Ascending aorta (tissue), 2 donors: ENCODE measurements at regions not wholly inside any gene's neighbourhood (a gene's known extent, or its start where the extent isn't known, plus 50 kb on each side); places are given as distances from the start of the nearest gene placed in this dataset.
"Not testable (repeated sequence)": the region's sequence is repeated elsewhere in the genome, so short reads cannot be mapped to it uniquely, and the experiment has no call there.

Source experiments
- DNase-seq, 2 donors: peaks; one replicate each; pipeline ENCODE4 v3.0.0-alpha.2; 2019; ENCODE audit warnings: low spot score in 2 of 2
- H3K27ac ChIP-seq, 2 donors: fragments of 200-600 bp; sonication (generic); one replicate each; pipeline ENCODE4 v1.5.1; 2016 to 2017; ENCODE audit warnings: mild to moderate bottlenecking in 1 of 2
- H3K27me3 ChIP-seq: fragments of 200-600 bp; sonication (generic); one replicate; pipeline ENCODE4 v1.5.1; 2017
- H3K36me3 ChIP-seq, 2 donors: fragments of 200-600 bp; sonication (generic); one replicate each; pipeline ENCODE4 v1.5.1; 2016
- H3K4me1 ChIP-seq, 2 donors: fragments of 200-600 bp; sonication (generic); one replicate each; pipeline ENCODE4 v1.5.1; 2016 to 2017; ENCODE audit warnings: mild to moderate bottlenecking in 1 of 2
- H3K4me3 ChIP-seq, 2 donors: fragments of 200-600 bp; sonication (generic); one replicate each; pipeline ENCODE4 v1.5.1; 2016 to 2017; ENCODE audit warnings: mild to moderate bottlenecking in 1 of 2
- H3K9me3 ChIP-seq, 2 donors: fragments of 200-600 bp; sonication (generic); one replicate each; pipeline ENCODE4 v1.5.1; 2016
- intact Hi-C: fragments of 100-400 bp; cut with DNase I; formaldehyde crosslinking; loops from one replicate; pipeline ENCODE4 v1.15.1; 2023
- TF ChIP-seq, protein P1 (sequence below), 3 experiments: fragments of 200-600 bp in 2 of 3; fragments of 450-650 bp in 1 of 3; sonication (generic) in 2 of 3; IDR thresholded peaks; one replicate each; pipeline ENCODE4 v1.5.1; 2016 to 2019; ENCODE audit warnings: antibody characterized with exemption in 3 of 3, mild to moderate bottlenecking in 1 of 3, moderate library complexity in 1 of 3

DNA sequence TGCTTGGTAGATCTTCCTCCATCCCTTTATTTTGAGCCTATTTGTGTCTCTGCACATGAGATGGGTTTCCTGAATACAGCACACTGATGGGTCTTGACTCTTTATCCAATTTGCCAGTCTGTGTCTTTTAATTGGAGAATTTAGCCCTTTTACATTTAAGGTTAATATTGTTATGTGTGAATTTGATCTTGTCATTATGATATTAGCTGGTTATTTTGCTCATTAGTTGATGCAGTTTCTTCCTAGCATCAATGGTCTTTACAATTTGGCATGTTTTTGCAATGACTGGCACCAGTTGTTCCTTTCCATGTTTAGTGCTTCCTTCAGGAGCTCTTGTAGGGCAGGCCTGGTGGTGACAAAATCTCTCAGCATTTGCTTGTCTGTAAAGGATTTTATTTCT lies 72.4 kb downstream of the HNRNPD start:
- H3K27ac ChIP-seq, intact Hi-C loops, H3K36me3 ChIP-seq, H3K9me3 ChIP-seq, DNase-seq, H3K4me1 ChIP-seq, H3K4me3 ChIP-seq, H3K27me3 ChIP-seq: not testable (repeated sequence)

DNA sequence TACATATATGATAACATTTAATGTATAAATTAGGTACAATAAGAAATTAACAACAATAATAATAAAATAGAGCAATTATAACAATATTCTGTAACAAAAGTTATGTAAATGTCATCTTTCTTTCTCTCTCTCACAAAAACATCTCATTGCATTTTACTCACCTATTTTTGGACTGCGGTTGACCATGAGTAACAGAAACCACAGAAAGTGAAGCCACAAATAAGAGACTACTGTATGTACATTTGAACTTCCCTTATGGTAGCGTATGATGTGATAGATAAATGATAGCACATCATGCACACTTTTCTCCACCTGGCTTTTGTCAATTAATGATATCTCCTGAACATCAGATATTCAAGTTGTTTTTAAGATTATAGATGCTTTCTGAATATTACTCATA lies 80.5 kb downstream of the HNRNPD start:
- no peaks in the 10 kb centered on the region for H3K4me1 ChIP-seq
- no peaks in the 10 kb centered on the region for H3K36me3 ChIP-seq
- no peaks in the 10 kb centered on the region for H3K27me3 ChIP-seq
- no peak for DNase-seq
- H3K9me3 ChIP-seq, result no peaks in the 10 kb centered on the region
- no peak overlapping the region for H3K27ac ChIP-seq
- intact Hi-C loops, result no loop called here
- TF ChIP-seq, protein P1, sequence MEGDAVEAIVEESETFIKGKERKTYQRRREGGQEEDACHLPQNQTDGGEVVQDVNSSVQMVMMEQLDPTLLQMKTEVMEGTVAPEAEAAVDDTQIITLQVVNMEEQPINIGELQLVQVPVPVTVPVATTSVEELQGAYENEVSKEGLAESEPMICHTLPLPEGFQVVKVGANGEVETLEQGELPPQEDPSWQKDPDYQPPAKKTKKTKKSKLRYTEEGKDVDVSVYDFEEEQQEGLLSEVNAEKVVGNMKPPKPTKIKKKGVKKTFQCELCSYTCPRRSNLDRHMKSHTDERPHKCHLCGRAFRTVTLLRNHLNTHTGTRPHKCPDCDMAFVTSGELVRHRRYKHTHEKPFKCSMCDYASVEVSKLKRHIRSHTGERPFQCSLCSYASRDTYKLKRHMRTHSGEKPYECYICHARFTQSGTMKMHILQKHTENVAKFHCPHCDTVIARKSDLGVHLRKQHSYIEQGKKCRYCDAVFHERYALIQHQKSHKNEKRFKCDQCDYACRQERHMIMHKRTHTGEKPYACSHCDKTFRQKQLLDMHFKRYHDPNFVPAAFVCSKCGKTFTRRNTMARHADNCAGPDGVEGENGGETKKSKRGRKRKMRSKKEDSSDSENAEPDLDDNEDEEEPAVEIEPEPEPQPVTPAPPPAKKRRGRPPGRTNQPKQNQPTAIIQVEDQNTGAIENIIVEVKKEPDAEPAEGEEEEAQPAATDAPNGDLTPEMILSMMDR (IDR thresholded peaks at IDR 0.05), result no peak
- H3K4me3 ChIP-seq, result no peak overlapping the region

DNA sequence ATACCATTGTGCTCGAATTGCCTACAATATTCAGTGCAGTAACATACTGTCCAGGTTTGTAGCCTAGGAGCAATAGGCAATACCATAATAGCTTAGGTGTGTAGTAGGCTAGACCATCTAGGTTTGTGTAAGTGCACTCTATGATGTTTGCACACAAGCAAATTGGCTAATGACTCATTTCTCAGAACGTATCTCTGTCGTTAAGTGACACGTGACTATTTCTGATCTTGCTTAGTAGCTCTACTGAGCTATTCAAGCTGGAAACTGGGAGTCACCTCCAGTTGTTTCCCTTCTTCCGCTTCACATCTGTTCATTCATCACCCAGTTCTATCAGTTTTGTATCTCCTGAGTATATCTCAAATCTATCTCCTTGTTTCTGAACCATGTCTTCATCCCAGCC lies 86.1 kb downstream of the HNRNPD start:
- Histone ChIP-seq H3K27me3 (no peaks in the 10 kb centered on the region), H3K9me3 (no peaks in the 10 kb centered on the region), H3K27ac (no peak overlapping the region), H3K36me3 (no peaks in the 10 kb centered on the region), H3K4me1 (peaks cover 0 to 5% of the 10 kb centered on the region in 2 donors), H3K4me3 (no peak overlapping the region)
- DNase-seq, result no peak
- intact Hi-C loops, result loop anchor here (5.0 to 10.0 kb wide), 3 partner anchors 605 to 1197 kb away; partner anchors contain the start of genes ABRAXAS1, COQ2 and SEC31A
- TF ChIP-seq, protein P1 (IDR thresholded peaks at IDR 0.05), result no peak

DNA sequence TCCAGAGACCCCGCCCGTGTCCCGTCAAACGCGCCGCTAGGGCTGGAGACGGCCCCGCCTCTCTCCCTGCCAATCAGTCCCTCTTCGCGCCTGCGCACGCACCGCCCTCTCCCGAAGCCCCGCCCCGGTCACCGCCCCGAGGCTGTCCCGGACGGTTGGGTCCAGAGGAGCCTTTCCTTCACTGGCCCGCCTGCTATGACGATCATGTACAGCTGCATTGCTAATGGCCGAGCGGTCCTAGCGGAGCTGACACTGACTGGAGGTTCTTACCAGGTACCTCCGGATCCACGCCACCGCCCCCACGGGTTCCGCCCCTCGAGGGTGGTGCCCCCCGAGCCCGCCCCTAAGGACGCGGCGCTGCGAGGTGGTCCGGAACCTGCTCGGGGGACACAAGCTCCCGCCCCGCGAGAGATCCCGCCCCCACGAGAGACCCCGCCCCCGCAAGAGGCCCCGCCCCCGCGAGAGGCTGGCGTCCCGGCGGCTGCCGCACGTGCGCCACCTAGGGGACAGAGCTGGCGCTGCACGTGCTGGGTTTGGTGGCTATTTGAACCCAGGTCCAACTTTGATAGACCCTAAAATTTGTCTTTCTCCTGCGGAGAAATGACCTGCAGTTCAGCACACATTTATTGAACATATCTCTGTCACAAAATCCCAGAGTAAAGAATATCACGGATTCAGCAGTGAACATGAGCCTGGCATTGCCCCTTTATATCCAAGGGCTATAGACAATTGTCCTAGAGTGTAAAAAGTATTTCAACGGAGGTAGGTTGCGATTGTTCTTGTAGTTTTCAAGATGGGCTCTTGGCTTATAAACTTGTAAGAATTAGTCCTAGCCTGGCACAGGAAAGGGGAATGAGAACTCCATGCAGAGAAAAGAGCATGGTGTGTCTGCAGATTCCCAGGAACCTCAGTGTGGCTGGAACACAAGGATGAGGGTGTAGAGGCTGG lies 88.7 kb downstream of the HNRNPD start:
- Histone ChIP-seq H3K36me3 (no peaks in the 10 kb centered on the region), H3K9me3 (no peaks in the 10 kb centered on the region), H3K27me3 (no peaks in the 10 kb centered on the region), H3K27ac (peak overlapping the region; percentile 58 to 66), H3K4me1 (peaks cover 0 to 5% of the 10 kb centered on the region in 2 donors), H3K4me3 (peak overlapping the region; percentile 53 to 58)
- intact Hi-C loops, result loop anchor here (1.0 to 10.0 kb wide), 7 partner anchors 88 to 1200 kb away; partner anchors contain the start of genes ABRAXAS1, COPS4, COQ2 and ENOPH1
- TF ChIP-seq, protein P1 (IDR thresholded peaks at IDR 0.05), result peak; percentile 70 to 100 (median 100)
- DNase-seq, result peak; percentile 99 to 100

DNA sequence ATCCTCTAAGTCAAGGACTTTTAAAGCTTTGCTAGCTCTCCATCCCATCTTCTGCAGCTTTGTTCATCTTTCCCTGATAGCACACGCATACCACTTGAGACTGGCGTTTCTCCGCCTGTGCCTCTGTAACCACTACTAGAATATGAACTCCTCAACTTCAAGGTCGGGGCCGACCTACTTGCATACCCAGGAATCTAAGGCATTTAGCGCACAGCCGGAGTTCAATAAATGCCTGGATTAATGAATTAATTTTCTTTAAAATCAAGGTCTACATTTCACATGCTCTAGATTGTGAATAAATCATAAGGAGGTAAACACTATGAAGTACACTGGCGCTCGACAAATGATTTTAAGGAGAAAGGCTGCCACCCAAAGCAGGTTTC lies 89.3 kb downstream of the HNRNPD start:
- intact Hi-C loops, result loop anchor here (2.0 to 10.0 kb wide), 4 partner anchors 750 to 1200 kb away; partner anchors contain the start of genes ABRAXAS1, COPS4, COQ2 and RASGEF1B
- Histone ChIP-seq H3K4me1 (peaks cover 0 to 5% of the 10 kb centered on the region in 2 donors), H3K27ac (peak overlapping the region; percentile 44 to 66), H3K4me3 (peak overlapping the region; percentile 53 to 58), H3K36me3 (no peaks in the 10 kb centered on the region), H3K27me3 (no peaks in the 10 kb centered on the region), H3K9me3 (no peaks in the 10 kb centered on the region)
- DNase-seq, result peak in 1 of 2 donors; percentile 66
- TF ChIP-seq, protein P1 (IDR thresholded peaks at IDR 0.05), result no peak

DNA sequence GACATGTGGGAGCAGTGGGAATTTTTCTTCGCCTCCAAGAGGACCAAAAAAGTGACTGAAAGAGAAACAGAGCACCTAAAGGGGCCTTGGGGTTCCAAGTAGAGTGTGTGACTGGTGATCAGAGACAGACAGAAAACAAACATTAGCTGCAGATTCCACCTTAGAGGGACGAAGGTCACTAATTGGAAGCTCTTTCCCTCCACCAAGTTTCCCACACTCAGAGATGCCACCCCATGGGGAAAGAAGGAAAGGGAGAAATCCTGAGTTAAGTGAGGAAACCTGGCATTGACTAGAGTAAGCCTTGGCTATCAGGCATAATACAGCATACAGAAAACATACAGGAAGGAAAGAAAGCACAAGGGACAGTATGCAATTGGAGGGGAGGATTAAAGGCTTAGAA lies 90.9 kb downstream of the HNRNPD start:
- H3K27ac ChIP-seq, result no peak overlapping the region
- no peak for DNase-seq
- no peaks in the 10 kb centered on the region for H3K27me3 ChIP-seq
- no peaks in the 10 kb centered on the region for H3K36me3 ChIP-seq
- TF ChIP-seq, protein P1 (IDR thresholded peaks at IDR 0.05), result no peak
- intact Hi-C loops, result loop anchor here (10.0 kb wide), 2 partner anchors 1002 to 1202 kb away; partner anchors contain the start of genes ABRAXAS1 and COQ2
- H3K9me3 ChIP-seq, result no peaks in the 10 kb centered on the region
- H3K4me3 ChIP-seq, result no peak overlapping the region
- peaks cover 0 to 5% of the 10 kb centered on the region in 2 donors for H3K4me1 ChIP-seq

DNA sequence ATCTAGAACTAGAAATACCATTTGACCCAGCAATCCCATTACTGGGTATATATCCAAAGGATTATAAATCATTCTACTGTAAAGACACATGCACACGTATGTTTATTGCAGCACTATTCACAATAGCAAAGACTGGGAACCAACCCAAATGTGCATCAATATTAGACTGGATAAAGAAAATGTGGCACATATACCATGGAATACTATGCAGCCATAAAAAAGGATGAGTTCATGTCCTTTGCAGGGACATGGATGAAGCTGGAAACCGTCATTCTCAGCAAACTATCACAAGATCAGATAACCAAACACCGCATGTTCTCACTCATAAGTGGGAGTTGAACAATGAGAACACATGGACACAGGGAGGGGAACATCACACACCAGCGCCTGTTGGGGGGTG lies 94.2 kb downstream of the HNRNPD start:
- H3K4me1 ChIP-seq, DNase-seq, H3K4me3 ChIP-seq, intact Hi-C loops, H3K27me3 ChIP-seq, H3K9me3 ChIP-seq, H3K36me3 ChIP-seq, H3K27ac ChIP-seq: not testable (repeated sequence)
